Colonic mucosa (tissue), 4 donors: ENCODE measurements at regions not wholly inside any gene's neighbourhood (a gene's known extent, or its start where the extent isn't known, plus 50 kb on each side); places are given as distances from the start of the nearest gene placed in this dataset.
"Not testable (repeated sequence)": the region's sequence is repeated elsewhere in the genome, so short reads cannot be mapped to it uniquely, and the experiment has no call there.

Source experiments
- DNase-seq: peaks from one replicate; pipeline ENCODE4 v3.0.0-alpha.2; 2020
- H3K27ac ChIP-seq: fragments of 200-600 bp; one replicate; pipeline ENCODE4 v1.8.0; 2021
- H3K27me3 ChIP-seq: fragments of 200-600 bp; one replicate; pipeline ENCODE4 v1.8.0; 2021
- H3K36me3 ChIP-seq: fragments of 200-600 bp; one replicate; pipeline ENCODE4 v1.8.0; 2021
- H3K4me1 ChIP-seq: fragments of 200-600 bp; one replicate; pipeline ENCODE4 v1.8.0; 2021; ENCODE audit warnings: mild to moderate bottlenecking
- H3K4me3 ChIP-seq: fragments of 200-600 bp; one replicate; pipeline ENCODE4 v1.8.0; 2021
- H3K9ac ChIP-seq, 2 donors: one replicate each; pipeline ENCODE4 v1.7.0; 2013; ENCODE audit warnings: control low read depth in 2 of 2, low read depth in 2 of 2, low read length in 2 of 2
- H3K9me3 ChIP-seq: fragments of 200-600 bp; one replicate; pipeline ENCODE4 v1.8.0; 2021
- intact Hi-C: fragments of 100-400 bp; cut with DNase I; formaldehyde crosslinking; loops from one replicate; pipeline ENCODE4 v1.14.1; 2022
- TF ChIP-seq, protein P1 (sequence below): fragments of 200-600 bp; IDR thresholded peaks from one replicate; pipeline ENCODE4 v1.8.0; 2022; ENCODE audit warnings: antibody characterized with exemption, mild to moderate bottlenecking
- donor health status: healthy.
- donor health status: DM: no; HTN: no; CAD: no.
- donor health status: DM: no; HTN: no; CAD: no.

GRCh38 chr7:17412883-17413282 lies 114.4 kb downstream of the AHR start:
- intact Hi-C loops, result no loop called here
- Histone ChIP-seq H3K4me1 (no peaks in the 10 kb centered on the region), H3K27ac (no peak overlapping the region), H3K27me3 (no peaks in the 10 kb centered on the region), H3K9ac (no peak overlapping the region), H3K4me3 (no peak overlapping the region), H3K36me3 (no peaks in the 10 kb centered on the region), H3K9me3 (no peaks in the 10 kb centered on the region)
- DNase-seq, result no peak
- TF ChIP-seq, protein P1, sequence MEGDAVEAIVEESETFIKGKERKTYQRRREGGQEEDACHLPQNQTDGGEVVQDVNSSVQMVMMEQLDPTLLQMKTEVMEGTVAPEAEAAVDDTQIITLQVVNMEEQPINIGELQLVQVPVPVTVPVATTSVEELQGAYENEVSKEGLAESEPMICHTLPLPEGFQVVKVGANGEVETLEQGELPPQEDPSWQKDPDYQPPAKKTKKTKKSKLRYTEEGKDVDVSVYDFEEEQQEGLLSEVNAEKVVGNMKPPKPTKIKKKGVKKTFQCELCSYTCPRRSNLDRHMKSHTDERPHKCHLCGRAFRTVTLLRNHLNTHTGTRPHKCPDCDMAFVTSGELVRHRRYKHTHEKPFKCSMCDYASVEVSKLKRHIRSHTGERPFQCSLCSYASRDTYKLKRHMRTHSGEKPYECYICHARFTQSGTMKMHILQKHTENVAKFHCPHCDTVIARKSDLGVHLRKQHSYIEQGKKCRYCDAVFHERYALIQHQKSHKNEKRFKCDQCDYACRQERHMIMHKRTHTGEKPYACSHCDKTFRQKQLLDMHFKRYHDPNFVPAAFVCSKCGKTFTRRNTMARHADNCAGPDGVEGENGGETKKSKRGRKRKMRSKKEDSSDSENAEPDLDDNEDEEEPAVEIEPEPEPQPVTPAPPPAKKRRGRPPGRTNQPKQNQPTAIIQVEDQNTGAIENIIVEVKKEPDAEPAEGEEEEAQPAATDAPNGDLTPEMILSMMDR, result no peak

GRCh38 chr7:17415955-17416354 lies 117.5 kb downstream of the AHR start:
- TF ChIP-seq, protein P1, result no peak
- Histone ChIP-seq H3K27ac (no peak overlapping the region), H3K9me3 (no peaks in the 10 kb centered on the region), H3K36me3 (no peaks in the 10 kb centered on the region), H3K4me3 (no peak overlapping the region), H3K9ac (no peak overlapping the region), H3K27me3 (no peaks in the 10 kb centered on the region), H3K4me1 (no peaks in the 10 kb centered on the region)
- DNase-seq, result no peak
- intact Hi-C loops, result no loop called here

GRCh38 chr7:17420308-17421015 lies 122.0 kb downstream of the AHR start:
- H3K36me3 ChIP-seq, DNase-seq, H3K9ac ChIP-seq, H3K27ac ChIP-seq, H3K4me1 ChIP-seq, H3K4me3 ChIP-seq, H3K9me3 ChIP-seq, intact Hi-C loops, H3K27me3 ChIP-seq: not testable (repeated sequence)

GRCh38 chr7:17421941-17422340 lies 123.5 kb downstream of the AHR start:
- H3K4me3 ChIP-seq, result no peak overlapping the region
- H3K36me3 ChIP-seq, result no peaks in the 10 kb centered on the region
- H3K9ac ChIP-seq, result no peak overlapping the region
- H3K4me1 ChIP-seq, result no peaks in the 10 kb centered on the region
- no peaks in the 10 kb centered on the region for H3K27me3 ChIP-seq
- no peak for DNase-seq
- intact Hi-C loops, result no loop called here
- H3K27ac ChIP-seq, result no peak overlapping the region
- TF ChIP-seq, protein P1, result no peak
- H3K9me3 ChIP-seq, result no peaks in the 10 kb centered on the region

GRCh38 chr7:17422966-17423365 lies 124.5 kb downstream of the AHR start:
- H3K9me3 ChIP-seq, result no peaks in the 10 kb centered on the region
- no peak overlapping the region for H3K9ac ChIP-seq
- TF ChIP-seq, protein P1, result no peak
- no peaks in the 10 kb centered on the region for H3K27me3 ChIP-seq
- intact Hi-C loops, result no loop called here
- no peak for DNase-seq
- no peaks in the 10 kb centered on the region for H3K4me1 ChIP-seq
- no peaks in the 10 kb centered on the region for H3K36me3 ChIP-seq
- H3K27ac ChIP-seq, result no peak overlapping the region
- no peak overlapping the region for H3K4me3 ChIP-seq

DNA sequence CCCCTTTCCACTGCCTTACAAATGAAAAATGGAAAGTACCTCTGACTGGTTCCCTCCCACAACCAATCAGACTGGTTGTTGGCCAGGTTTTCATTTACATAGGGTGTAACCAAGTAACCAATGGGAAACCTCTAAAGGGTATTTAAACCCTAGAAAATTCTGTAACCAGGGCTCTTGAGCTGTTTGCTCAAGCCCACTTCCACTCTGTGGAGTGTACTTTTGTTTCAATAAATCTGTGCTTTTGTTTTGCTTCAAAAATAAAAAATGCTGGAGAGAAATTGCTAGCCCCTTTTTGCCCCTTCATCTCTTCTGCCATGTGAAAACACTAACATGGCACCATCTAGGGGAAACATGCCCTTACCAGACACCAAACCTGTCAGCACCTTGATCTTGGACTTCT lies 129.5 kb downstream of the AHR start:
- TF ChIP-seq, protein P1, result no peak

More for the DNA sequence above, 129.5 kb downstream of the AHR start:
- Histone ChIP-seq H3K27ac (no peak overlapping the region), H3K4me3 (no peak overlapping the region), H3K9me3 (no peaks in the 10 kb centered on the region), H3K9ac (no peak overlapping the region), H3K4me1 (no peaks in the 10 kb centered on the region), H3K36me3 (no peaks in the 10 kb centered on the region), H3K27me3 (no peaks in the 10 kb centered on the region)
- intact Hi-C loops, result no loop called here
- DNase-seq, result no peak
